Fibroblast of lung (primary cell): ENCODE measurements at regions not wholly inside any gene's neighbourhood (a gene's known extent, or its start where the extent isn't known, plus 50 kb on each side); places are given as distances from the start of the nearest gene placed in this dataset.

Experiments
- CTCF ChIP-seq, 2 donors: IDR thresholded peaks in 1 of 2; conservative IDR thresholded peaks in 1 of 2; 1 replicate in 1 of 2; 2 replicates in 1 of 2; pipeline ENCODE4 v1.5.1; 2011 to 2012; ENCODE audit warnings: low read length in 2 of 2, control low read depth in 1 of 2, inconsistent platforms in 1 of 2, low read depth in 1 of 2, mild to moderate bottlenecking in 1 of 2
- EZH2 ChIP-seq: IDR thresholded peaks from 2 replicates; pipeline ENCODE4 v1.5.1; 2012; ENCODE audit warnings: low read length, control low read depth, mild to moderate bottlenecking; ENCODE audit errors: missing control alignments

GRCh38 chr3:55241098-55241497 lies 246.0 kb downstream of the WNT5A start:
- TF ChIP-seq CTCF (conservative IDR thresholded peaks at IDR 0.05 in 1 of 2, IDR thresholded peaks at IDR 0.05 in 1 of 2; ENCODE audit: low read depth in 1 of 2, low read length in 2 of 2) (no peak), EZH2 (no peak)
